Gastrocnemius medialis (tissue), 4 donors: ENCODE measurements at regions not wholly inside any gene's neighbourhood (a gene's known extent, or its start where the extent isn't known, plus 50 kb on each side); places are given as distances from the start of the nearest gene placed in this dataset.

Experiments
- POLR2A ChIP-seq, 2 donors: fragments of 450-650 bp; IDR thresholded peaks; one replicate each; pipeline ENCODE4 v1.6.1; 2017; ENCODE audit warnings: antibody characterized with exemption in 2 of 2, mild to moderate bottlenecking in 2 of 2, moderate library complexity in 2 of 2
- TF ChIP-seq, protein P1 (sequence below), 5 experiments: fragments of 450-650 bp in 3 of 5; fragments of 200-600 bp in 2 of 5; sonication (generic) in 2 of 5; IDR thresholded peaks in 4 of 5; conservative IDR thresholded peaks in 1 of 5; 1 replicate in 4 of 5; 2 replicates in 1 of 5; pipeline ENCODE4 v1.5.1; 2016 to 2019; ENCODE audit warnings: antibody characterized with exemption in 5 of 5, mild to moderate bottlenecking in 3 of 5, moderate library complexity in 3 of 5

DNA sequence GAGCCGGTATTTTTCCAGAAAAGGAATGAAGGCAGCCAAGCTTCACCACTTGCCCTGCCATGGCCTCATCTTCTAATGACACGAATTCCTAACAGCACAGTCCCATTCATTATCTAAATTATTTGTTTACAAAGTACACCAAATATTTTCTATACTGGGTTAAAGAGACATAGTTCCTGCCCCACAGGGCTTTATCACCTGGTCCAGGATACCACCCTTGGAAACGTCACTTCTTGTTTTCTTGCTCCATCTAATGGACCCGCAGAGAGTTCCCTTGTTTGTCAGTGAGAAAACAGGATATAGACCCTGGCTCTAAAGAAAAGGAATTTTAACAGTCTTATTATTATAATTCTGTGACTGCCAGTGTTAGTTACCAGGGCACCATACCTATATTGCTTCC, 1165.4 kb downstream of the GATA3 start:
- TF ChIP-seq, protein P1, sequence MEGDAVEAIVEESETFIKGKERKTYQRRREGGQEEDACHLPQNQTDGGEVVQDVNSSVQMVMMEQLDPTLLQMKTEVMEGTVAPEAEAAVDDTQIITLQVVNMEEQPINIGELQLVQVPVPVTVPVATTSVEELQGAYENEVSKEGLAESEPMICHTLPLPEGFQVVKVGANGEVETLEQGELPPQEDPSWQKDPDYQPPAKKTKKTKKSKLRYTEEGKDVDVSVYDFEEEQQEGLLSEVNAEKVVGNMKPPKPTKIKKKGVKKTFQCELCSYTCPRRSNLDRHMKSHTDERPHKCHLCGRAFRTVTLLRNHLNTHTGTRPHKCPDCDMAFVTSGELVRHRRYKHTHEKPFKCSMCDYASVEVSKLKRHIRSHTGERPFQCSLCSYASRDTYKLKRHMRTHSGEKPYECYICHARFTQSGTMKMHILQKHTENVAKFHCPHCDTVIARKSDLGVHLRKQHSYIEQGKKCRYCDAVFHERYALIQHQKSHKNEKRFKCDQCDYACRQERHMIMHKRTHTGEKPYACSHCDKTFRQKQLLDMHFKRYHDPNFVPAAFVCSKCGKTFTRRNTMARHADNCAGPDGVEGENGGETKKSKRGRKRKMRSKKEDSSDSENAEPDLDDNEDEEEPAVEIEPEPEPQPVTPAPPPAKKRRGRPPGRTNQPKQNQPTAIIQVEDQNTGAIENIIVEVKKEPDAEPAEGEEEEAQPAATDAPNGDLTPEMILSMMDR (IDR thresholded peaks at IDR 0.05 in 4 of 5, conservative IDR thresholded peaks at IDR 0.05 in 1 of 5): no peak
- no peak for TF ChIP-seq POLR2A (IDR thresholded peaks at IDR 0.05)
